ENCODE measurements at regions not wholly inside any gene's neighbourhood (a gene's known extent, or its start where the extent isn't known, plus 50 kb on each side); places are given as distances from the start of the nearest gene placed in this dataset.

DNA sequence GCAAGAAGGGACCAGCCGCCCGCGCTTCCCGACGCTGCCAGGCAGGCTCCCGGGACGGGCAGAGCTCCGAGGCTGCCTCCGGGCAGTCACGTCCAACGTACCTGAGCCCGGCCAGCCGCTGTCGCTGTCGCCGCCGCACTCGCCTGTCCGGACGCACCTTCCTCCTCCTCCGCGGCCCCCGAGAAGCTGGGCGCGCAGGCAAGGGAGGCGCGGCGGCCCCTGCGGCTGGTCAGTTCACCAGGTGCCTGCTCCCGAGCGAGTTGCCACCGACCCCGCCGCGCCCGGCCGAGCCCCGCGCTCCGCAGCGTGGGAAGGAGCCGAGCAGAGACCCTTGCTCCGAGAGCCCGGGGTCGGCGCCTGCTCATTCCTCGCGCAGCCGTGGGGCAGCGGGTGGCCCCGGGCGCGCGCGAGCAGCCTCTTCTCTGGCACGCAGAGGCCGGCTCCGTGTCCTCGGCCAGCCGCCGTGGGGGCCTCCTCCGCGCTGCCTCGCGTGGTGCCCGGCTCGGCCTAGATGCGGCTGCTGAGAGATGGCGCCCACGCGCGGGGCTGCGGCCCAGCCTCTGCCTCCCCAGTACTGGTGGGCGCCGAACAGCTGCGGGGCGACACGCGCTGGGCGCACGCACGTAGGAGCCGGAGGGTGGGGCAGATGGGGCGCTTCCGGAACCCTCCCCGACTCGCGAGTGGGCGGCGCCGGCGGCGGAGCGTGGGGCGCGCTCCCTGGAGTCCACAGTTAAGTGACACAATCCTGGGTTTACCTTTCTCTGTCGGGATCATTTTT, 419.4 kb downstream of the UQCRFS1 start:
- peak; percentile 10 for DNase-seq (ENCODE audit: low spot score)
- H3K4me3 Mint-ChIP-seq = peak overlapping the region; percentile 55
- H3K27me3 Mint-ChIP-seq (ENCODE audit: low read depth) = peaks cover 31% of the 10 kb centered on the region
- peaks cover 7% of the 10 kb centered on the region for H3K4me1 Mint-ChIP-seq (ENCODE audit: low read depth)
- H3K36me3 Mint-ChIP-seq (ENCODE audit: low read depth) = peaks cover 1% of the 10 kb centered on the region
- H3K27ac Mint-ChIP-seq = no peak overlapping the region
- peaks cover 11% of the 10 kb centered on the region for H3K9me3 Mint-ChIP-seq

GRCh38 chr19:28785971-28786370, 427.0 kb downstream of the UQCRFS1 start:
- Mint-ChIP-seq H3K27ac (no peak overlapping the region), H3K36me3 (ENCODE audit: low read depth) (no peaks in the 10 kb centered on the region), H3K27me3 (ENCODE audit: low read depth) (no peaks in the 10 kb centered on the region), H3K4me3 (no peak overlapping the region), H3K9me3 (peaks cover 19% of the 10 kb centered on the region), H3K4me1 (ENCODE audit: low read depth) (no peaks in the 10 kb centered on the region)
- no peak for DNase-seq (ENCODE audit: low spot score)

- Mint-ChIP-seq H3K36me3 (ENCODE audit: low read depth) (no peaks in the 10 kb centered on the region), H3K4me3 (no peak overlapping the region), H3K9me3 (peaks cover 22% of the 10 kb centered on the region), H3K27ac (no peak overlapping the region), H3K27me3 (ENCODE audit: low read depth) (no peaks in the 10 kb centered on the region), H3K4me1 (ENCODE audit: low read depth) (no peaks in the 10 kb centered on the region)
- no peak for DNase-seq (ENCODE audit: low spot score)
Observed at GRCh38 chr19:28764066-28764465, 448.9 kb downstream of the UQCRFS1 start.

- H3K4me3 Mint-ChIP-seq = no peak overlapping the region
- no peaks in the 10 kb centered on the region for H3K36me3 Mint-ChIP-seq (ENCODE audit: low read depth)
- H3K27ac Mint-ChIP-seq = no peak overlapping the region
- no peak for DNase-seq (ENCODE audit: low spot score)
- H3K9me3 Mint-ChIP-seq = no peaks in the 10 kb centered on the region
- no peaks in the 10 kb centered on the region for H3K4me1 Mint-ChIP-seq (ENCODE audit: low read depth)
- no peaks in the 10 kb centered on the region for H3K27me3 Mint-ChIP-seq (ENCODE audit: low read depth)
Observed at GRCh38 chr19:28746478-28746877, 466.5 kb downstream of the UQCRFS1 start.

GRCh38 chr19:28744943-28745342, 468.0 kb downstream of the UQCRFS1 start:
- Mint-ChIP-seq H3K36me3 (ENCODE audit: low read depth) (no peaks in the 10 kb centered on the region), H3K27ac (no peak overlapping the region), H3K9me3 (no peaks in the 10 kb centered on the region), H3K27me3 (ENCODE audit: low read depth) (no peaks in the 10 kb centered on the region), H3K4me3 (no peak overlapping the region), H3K4me1 (ENCODE audit: low read depth) (no peaks in the 10 kb centered on the region)
- no peak for DNase-seq (ENCODE audit: low spot score)

DNA sequence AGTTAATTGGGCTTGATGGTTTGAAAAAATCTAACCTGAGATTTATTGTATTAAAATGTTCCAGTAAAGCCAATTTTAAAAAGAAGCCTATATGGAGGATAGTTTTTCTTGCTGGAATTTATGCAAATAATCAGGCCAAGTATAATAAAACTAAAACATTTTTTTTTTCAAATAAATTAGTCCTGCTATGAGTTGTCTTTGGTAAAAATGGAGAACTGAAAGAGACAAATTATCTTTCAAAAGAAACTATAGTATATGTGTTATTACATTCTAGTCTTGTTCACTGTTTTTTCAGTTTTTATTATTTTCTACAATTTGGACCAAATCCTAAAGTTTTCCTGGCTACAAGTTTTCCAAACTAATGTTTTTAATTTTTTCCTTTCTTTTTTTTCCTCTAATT, 468.9 kb downstream of the UQCRFS1 start:
- Mint-ChIP-seq H3K36me3 (ENCODE audit: low read depth) (no peaks in the 10 kb centered on the region), H3K9me3 (no peaks in the 10 kb centered on the region), H3K4me1 (ENCODE audit: low read depth) (no peaks in the 10 kb centered on the region), H3K4me3 (no peak overlapping the region), H3K27me3 (ENCODE audit: low read depth) (no peaks in the 10 kb centered on the region), H3K27ac (no peak overlapping the region)
- DNase-seq (ENCODE audit: low spot score) = no peak

GRCh38 chr19:28737021-28737895, 475.7 kb downstream of the UQCRFS1 start:
- no peaks in the 10 kb centered on the region for H3K9me3 Mint-ChIP-seq
- peak; percentile 11 for DNase-seq (ENCODE audit: low spot score)
- H3K4me1 Mint-ChIP-seq (ENCODE audit: low read depth) = peaks cover 4% of the 10 kb centered on the region
- no peaks in the 10 kb centered on the region for H3K36me3 Mint-ChIP-seq (ENCODE audit: low read depth)
- H3K4me3 Mint-ChIP-seq = no peak overlapping the region
- no peak overlapping the region for H3K27ac Mint-ChIP-seq
- H3K27me3 Mint-ChIP-seq (ENCODE audit: low read depth) = no peaks in the 10 kb centered on the region

GRCh38 chr19:28736528-28736927, 476.4 kb downstream of the UQCRFS1 start:
- Mint-ChIP-seq H3K4me1 (ENCODE audit: low read depth) (peaks cover 4% of the 10 kb centered on the region), H3K4me3 (no peak overlapping the region), H3K36me3 (ENCODE audit: low read depth) (no peaks in the 10 kb centered on the region), H3K27me3 (ENCODE audit: low read depth) (no peaks in the 10 kb centered on the region), H3K27ac (peak overlapping the region; percentile 23), H3K9me3 (no peaks in the 10 kb centered on the region)
- no peak for DNase-seq (ENCODE audit: low spot score)

GRCh38 chr19:28731577-28731976, 481.4 kb downstream of the UQCRFS1 start:
- H3K27ac Mint-ChIP-seq = no peak overlapping the region
- peaks cover 17% of the 10 kb centered on the region for H3K27me3 Mint-ChIP-seq (ENCODE audit: low read depth)
- no peaks in the 10 kb centered on the region for H3K9me3 Mint-ChIP-seq
- DNase-seq (ENCODE audit: low spot score) = no peak
- H3K36me3 Mint-ChIP-seq (ENCODE audit: low read depth) = no peaks in the 10 kb centered on the region
- H3K4me1 Mint-ChIP-seq (ENCODE audit: low read depth) = peaks cover 2% of the 10 kb centered on the region
- no peak overlapping the region for H3K4me3 Mint-ChIP-seq

DNA sequence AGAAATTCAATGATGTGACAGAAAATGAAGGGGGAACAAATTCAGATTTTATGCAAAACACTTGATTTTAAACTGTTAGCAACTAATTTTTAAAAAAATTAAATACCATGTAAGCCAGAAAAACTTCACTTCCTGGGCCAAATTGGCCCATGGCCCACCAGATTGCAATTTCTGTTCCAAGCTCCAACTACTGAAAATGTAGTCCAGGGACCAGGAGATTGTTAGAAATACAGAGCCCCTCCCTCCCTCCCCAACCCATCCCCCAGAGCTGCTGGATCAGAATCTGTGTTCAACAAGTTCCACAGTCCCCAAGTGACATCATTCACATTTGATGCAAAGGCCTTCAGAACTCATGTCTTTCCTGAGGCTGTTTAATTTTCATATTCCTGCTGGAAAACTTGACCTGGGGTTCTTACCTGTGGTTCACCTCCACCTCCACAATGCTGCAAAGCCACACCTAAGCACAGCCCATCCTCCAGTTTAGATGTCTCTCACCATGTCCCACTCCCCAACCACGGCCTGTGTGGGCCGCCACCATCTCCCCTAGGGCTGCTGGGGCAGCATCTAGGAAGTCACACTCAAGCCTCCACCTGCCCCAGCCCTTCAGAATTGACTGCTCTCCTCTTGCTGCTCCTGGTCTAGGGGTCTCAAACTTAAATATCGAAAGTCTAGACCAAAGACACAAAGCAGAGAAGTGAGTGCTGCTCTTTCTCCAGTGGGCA, 482.0 kb downstream of the UQCRFS1 start:
- Mint-ChIP-seq H3K9me3 (no peaks in the 10 kb centered on the region), H3K4me1 (ENCODE audit: low read depth) (peaks cover 2% of the 10 kb centered on the region), H3K4me3 (no peak overlapping the region), H3K36me3 (ENCODE audit: low read depth) (no peaks in the 10 kb centered on the region), H3K27ac (no peak overlapping the region), H3K27me3 (ENCODE audit: low read depth) (peaks cover 21% of the 10 kb centered on the region)
- no peak for DNase-seq (ENCODE audit: low spot score)

GRCh38 chr19:28727480-28728159, 485.3 kb downstream of the UQCRFS1 start:
- Mint-ChIP-seq H3K27ac (no peak overlapping the region), H3K4me3 (peak overlapping the region; percentile 58), H3K36me3 (ENCODE audit: low read depth) (no peaks in the 10 kb centered on the region), H3K27me3 (ENCODE audit: low read depth) (peaks cover 22% of the 10 kb centered on the region), H3K9me3 (no peaks in the 10 kb centered on the region), H3K4me1 (ENCODE audit: low read depth) (peaks cover 2% of the 10 kb centered on the region)
- DNase-seq (ENCODE audit: low spot score) = peak; percentile 56

DNA sequence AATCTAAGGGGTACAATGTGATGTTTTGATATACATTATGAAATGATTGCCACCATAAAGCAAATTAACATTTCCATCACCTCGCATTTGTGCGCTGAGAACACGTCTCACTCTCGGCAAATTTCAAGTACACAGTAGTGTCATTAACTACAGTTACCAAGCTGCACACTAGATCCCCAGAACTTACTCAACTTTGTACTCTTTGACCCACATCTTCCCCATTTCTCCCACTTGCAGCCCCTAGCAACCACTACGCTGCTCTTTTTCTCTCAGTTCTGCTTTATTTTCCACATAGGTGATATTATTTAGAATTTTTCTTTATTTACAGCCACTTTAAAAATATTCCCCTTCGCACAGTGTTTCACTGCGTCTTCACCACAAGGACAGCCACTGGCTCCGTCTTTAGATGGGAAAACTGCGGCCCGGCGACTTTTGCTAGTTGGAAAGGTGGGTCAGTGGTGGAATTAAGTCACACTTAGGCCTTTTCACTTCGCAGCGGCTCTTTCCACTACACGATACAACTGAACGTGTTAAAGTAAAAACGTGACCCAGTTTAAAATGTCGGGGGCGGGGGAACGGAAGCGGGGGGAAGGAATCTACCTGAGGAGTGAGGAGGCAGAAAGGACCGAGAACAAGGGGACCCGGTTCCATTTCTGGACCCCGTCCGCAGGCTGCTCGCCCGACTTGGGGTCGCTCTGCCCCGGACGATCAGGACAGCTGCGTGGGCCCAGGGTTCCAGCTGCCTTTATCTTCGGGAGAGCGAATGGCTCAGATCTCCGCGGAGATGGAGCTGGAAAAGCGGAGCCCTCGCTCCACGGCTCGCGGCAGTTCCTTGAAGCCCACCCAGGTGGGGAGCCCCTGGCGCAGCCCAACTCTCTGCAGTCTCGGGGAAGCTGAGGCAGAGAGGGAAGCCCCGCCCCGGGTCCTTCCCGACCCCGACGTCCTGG, 486.1 kb downstream of the UQCRFS1 start:
- peaks cover 2% of the 10 kb centered on the region for H3K4me1 Mint-ChIP-seq (ENCODE audit: low read depth)
- H3K27ac Mint-ChIP-seq = no peak overlapping the region
- peak overlapping the region; percentile 54 for H3K4me3 Mint-ChIP-seq
- H3K9me3 Mint-ChIP-seq = no peaks in the 10 kb centered on the region
- no peak for DNase-seq (ENCODE audit: low spot score)
- H3K36me3 Mint-ChIP-seq (ENCODE audit: low read depth) = no peaks in the 10 kb centered on the region
- H3K27me3 Mint-ChIP-seq (ENCODE audit: low read depth) = peaks cover 22% of the 10 kb centered on the region

GRCh38 chr19:28718909-28719308, 494.0 kb downstream of the UQCRFS1 start:
- no peak overlapping the region for H3K27ac Mint-ChIP-seq

More at GRCh38 chr19:28718909-28719308, 494.0 kb downstream of the UQCRFS1 start:
- H3K4me1 Mint-ChIP-seq (ENCODE audit: low read depth) = no peaks in the 10 kb centered on the region
- H3K4me3 Mint-ChIP-seq = no peak overlapping the region
- H3K36me3 Mint-ChIP-seq (ENCODE audit: low read depth) = no peaks in the 10 kb centered on the region
- H3K27me3 Mint-ChIP-seq (ENCODE audit: low read depth) = no peaks in the 10 kb centered on the region
- H3K9me3 Mint-ChIP-seq = peaks cover 3% of the 10 kb centered on the region
- DNase-seq (ENCODE audit: low spot score) = no peak
